ENCODE measurements at regions not wholly inside any gene's neighbourhood (a gene's known extent, or its start where the extent isn't known, plus 50 kb on each side); places are given as distances from the start of the nearest gene placed in this dataset.

GRCh38 chr19:13606156-13606555 is 99.9 kb upstream of the CACNA1A start:
- no peak for TF ChIP-seq MAX (IDR thresholded peaks at IDR 0.05; ENCODE audit: low read depth, low read length)
- no peak for TF ChIP-seq CTCF (IDR thresholded peaks at IDR 0.05; ENCODE audit: low read depth, low read length)
- TF ChIP-seq MYC (IDR thresholded peaks at IDR 0.05; ENCODE audit: low read depth, low read length): no peak
- TF ChIP-seq POLR2A (IDR thresholded peaks at IDR 0.05; ENCODE audit: extremely low read depth, insufficient read length): no peak

Measured in NB4 (cell line).